ENCODE measurements at regions not wholly inside any gene's neighbourhood (a gene's known extent, or its start where the extent isn't known, plus 50 kb on each side); places are given as distances from the start of the nearest gene placed in this dataset.

DNA sequence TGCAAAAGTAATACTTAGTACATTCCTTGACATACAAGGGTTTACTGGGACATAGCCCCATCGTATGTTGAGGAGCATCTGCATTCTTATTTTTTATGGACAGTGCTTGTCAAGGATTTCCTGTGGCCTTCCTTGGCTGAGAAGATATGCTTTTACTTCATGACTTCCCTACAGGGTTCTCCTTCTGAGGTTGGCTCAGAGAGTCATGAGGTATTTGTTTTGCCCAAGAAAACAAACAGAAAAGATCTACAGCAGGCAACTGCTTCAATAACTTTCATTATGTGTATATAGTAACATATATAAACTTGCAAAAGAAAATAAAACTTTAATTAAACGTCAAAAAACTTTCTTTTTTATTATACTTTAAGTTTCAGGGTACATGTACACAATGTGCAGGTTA is 577.2 kb upstream of the SEMA3D start:
- TF ChIP-seq, protein P1, sequence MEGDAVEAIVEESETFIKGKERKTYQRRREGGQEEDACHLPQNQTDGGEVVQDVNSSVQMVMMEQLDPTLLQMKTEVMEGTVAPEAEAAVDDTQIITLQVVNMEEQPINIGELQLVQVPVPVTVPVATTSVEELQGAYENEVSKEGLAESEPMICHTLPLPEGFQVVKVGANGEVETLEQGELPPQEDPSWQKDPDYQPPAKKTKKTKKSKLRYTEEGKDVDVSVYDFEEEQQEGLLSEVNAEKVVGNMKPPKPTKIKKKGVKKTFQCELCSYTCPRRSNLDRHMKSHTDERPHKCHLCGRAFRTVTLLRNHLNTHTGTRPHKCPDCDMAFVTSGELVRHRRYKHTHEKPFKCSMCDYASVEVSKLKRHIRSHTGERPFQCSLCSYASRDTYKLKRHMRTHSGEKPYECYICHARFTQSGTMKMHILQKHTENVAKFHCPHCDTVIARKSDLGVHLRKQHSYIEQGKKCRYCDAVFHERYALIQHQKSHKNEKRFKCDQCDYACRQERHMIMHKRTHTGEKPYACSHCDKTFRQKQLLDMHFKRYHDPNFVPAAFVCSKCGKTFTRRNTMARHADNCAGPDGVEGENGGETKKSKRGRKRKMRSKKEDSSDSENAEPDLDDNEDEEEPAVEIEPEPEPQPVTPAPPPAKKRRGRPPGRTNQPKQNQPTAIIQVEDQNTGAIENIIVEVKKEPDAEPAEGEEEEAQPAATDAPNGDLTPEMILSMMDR (IDR thresholded peaks at IDR 0.05), result no peak
- no peak for TF ChIP-seq POLR2A (IDR thresholded peaks at IDR 0.05)
- no peak for TF ChIP-seq POLR2AphosphoS5 (IDR thresholded peaks at IDR 0.05)
- TF ChIP-seq EP300 (IDR thresholded peaks at IDR 0.05; ENCODE audit: low read depth), result no peak
